CD4-positive, alpha-beta T cell treated with Interleukin-6 for 4 hours (primary cell): ENCODE measurements at regions not wholly inside any gene's neighbourhood (a gene's known extent, or its start where the extent isn't known, plus 50 kb on each side); places are given as distances from the start of the nearest gene placed in this dataset.
"Not testable (repeated sequence)": the region's sequence is repeated elsewhere in the genome, so short reads cannot be mapped to it uniquely, and the experiment has no call there.

Source experiments
- DNase-seq: peaks from one replicate; pipeline ENCODE4 v3.0.0-alpha.2; 2020; ENCODE audit warnings: mixed read lengths

DNA sequence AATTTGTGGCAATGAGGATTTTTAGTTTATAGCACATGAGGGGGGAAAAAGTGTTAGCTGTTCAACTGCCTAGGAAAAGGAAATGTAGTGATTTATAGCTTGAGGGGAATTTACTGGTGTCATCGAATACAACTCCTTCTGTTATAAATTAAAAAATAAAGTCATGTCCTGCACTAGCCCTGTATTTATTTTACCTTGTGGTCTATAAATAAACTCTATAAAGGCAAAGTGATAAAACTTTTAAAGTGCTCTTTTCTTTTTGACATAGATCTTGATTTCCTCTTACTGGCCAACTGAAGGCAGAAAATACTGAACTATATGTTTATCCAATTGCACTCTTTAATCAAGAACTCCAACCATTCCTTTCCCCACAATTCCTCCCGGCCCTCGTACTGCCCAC lies 672.1 kb upstream of the SLIT2 start:
- DNase-seq = no peak

DNA sequence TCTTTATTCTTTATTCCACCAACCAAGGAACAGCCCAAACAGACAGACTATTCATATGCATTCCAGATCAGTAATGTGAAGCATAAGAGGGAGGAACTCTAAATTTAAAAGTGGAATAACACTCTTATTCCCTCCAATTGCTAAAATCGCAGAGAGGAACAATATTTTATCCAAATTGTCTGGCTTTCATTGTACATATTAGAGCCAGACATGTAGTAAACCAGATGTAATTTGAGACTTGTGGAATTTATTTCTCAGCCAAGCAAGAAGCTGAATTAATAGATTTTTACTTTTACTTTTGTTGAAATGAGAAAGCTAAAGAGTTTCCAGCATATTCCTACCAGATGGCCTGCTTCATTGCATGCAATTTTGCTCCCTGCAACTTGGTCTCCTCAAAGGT lies 674.6 kb upstream of the SLIT2 start:
- DNase-seq = no peak

DNA sequence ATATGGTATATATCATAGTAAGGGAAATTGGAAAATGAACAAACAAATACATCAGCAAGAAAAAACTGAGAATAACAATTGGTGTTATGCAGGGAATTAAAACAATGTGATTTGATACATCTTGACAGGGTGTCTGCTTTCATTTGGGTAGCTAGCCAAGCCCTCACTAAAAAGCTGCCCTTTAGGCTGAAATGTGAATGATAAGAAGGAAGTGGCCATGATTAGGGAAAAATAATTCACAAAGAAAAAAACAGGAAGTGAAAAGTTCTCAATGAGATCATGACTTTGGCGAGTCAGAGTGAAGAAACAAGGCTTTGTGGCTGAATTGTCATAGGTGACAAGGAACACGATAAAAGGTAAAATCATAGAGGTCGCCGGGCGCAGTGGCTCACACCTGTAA lies 675.8 kb upstream of the SLIT2 start:
- no peak for DNase-seq

DNA sequence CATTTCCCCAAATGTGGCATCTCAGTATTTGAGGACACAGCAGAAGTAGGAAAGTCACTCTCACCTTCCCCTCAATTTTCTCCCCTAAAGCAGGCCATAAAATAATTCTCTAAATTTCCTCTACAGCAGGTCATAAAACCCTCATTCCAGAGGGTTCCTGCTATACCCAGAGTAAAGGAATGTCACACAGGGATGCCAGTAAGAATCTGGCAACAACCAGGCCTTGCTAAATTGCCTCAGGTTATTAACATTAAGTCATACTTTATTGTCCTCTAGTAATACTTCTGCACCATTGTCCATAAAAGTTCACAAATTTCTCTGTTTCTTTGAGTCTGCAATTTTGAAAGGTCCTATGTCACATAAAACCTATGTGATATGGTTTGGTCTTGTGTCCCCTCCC lies 685.7 kb upstream of the SLIT2 start:
- no peak for DNase-seq

DNA sequence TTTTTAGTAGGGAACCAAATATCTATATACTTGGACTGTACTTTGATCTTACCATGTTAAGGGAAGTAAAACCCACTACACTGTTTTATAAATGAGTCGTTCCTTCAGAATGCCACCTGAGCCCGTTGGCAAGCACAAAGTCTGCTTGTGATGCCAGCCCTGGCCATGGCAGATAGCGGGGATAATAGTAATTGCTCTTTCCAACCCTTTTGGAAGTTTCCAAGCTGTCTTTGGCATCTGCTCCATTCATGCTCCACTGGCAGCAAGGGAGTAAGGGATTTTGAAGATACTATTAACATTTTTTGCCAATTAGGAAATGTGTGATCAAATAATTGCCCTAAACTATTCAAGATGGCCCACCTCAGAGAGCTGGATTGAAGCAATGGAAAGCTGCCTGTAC lies 689.2 kb upstream of the SLIT2 start:
- DNase-seq = no peak

DNA sequence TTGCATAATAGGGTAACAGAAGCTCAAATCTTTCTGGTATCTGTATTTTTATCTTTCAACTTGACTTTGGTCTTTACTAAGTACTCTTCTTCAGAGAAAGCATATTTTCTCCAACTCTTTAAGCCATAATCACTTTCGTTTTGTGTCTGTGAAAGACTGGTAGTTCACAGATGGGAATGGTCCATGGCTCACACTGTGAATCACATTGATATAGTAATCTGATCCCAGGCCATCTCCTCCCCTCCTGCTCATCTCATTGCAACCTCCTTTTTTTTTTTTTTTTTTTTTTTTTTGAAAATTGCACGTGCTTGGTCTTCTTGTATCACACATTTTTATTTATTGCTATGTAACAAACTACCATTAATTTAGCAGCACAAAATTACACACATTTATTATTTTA lies 694.5 kb upstream of the SLIT2 start:
- DNase-seq = no peak

DNA sequence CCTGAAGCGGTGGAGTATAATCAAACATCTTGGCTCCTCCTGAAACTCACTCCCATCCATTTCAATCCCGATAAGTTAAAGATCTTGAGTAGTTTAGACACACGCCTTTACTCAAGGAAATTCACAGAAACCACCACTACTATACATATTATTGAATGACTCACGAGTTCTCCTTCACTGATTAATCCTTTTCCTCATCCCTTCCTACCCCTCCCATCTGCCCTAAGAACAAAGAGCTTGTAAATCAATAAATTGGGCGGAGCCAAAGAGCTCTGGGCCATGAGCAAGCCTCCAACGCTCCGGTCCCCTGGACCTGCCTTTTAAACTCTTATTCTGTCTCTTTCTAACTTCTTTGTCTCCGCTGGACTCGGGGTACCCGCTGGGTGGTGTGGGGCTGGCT lies 695.4 kb upstream of the SLIT2 start:
- not testable (repeated sequence) for DNase-seq

DNA sequence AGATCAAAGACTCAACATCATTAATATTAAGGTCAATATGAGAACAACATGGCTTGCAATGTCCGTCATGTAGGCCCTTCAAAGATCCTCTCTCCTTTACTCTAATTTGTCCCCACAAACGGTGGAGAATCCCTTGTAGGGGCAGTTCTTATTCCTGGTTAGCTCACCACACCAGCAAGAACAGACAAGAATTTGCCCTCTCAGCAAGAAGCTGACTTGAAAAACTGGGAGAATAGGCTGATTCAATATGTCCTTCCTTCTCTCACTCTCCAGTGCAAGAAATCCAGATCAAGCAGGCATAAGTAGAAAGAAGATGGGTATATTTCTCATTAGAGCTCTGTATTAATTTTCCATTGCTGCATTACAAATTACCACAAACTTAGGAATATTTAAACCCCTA lies 704.2 kb upstream of the SLIT2 start:
- no peak for DNase-seq

DNA sequence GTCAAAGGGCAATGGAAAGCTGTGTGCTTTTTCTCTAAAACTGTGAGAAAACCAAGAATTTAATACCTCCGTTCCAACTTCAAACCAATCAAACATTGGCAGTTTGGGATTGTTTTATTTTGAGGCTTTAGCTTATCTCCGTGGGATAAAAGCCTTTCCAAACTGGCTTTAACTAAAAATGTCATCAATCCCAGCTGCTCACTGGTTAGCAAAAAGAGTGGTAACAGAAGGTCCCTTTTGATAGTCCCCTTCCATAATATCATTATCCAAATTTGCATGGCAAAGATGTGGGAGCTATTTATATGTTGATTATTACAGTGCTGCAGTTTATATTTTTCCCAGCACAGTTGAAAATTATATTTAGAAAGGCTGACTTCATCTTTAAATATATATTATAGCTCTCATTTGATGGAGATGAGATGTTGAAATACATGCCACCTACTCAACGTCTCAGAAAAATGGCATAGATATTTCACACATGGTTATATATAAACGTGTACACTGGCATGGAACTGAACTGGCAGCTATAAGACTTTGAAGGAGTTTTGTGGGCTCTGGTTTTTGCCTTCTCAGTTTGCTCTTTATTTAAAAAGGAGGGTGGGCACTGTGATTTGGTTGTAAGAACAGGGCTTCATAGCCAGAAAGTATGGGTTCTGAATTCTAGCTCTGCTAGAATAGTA lies 707.1 kb upstream of the SLIT2 start:
- DNase-seq = no peak

DNA sequence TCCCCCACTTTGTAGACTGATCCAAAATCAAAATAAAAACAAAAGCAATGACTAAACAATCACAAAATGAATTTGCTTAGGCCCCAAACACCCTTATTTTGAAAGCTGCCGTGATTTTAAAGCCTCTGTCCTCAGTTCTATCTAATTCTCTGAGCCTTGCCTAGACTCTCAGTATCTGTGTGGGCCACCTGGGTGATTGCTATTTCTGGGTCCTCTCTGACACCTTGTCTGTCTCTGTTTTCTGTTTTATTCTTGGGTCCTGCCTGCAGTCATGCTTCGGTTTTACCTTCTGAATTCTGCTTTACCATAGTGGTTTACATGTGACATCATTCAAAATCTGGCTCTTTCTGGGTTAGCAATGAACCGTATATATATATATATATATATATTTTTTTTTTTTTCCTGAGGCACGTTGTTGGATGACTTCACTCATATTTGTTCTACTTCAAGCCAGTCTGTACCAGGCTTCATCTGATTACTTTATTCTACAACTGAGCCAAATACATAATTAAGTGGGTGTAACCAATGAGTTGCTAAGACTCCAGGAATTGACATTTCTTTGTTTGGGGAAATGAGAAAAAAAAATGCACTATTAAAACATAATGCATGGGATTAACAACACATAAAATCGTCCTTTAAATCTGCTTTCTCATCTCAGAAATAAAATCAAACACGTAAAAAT lies 710.7 kb upstream of the SLIT2 start:
- no peak for DNase-seq

DNA sequence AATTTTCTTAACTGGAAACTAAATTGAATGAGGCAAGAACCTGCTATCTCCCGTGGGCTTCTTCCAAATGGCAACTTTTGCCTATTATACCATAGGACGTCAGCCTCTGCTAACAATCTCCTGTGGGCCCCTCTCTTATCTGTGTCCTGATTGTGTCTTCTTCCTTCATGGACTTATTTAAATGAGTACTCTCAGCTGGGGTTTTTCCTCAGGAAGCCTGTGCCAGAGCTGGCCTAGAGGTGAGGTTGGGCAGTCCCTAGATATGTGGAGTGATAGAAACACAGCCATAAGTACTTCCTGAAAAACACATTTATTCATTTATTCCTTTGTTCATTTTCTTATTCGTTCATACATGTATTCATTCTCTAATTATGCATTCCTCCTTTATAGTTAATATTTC lies 712.5 kb upstream of the SLIT2 start:
- DNase-seq = no peak

DNA sequence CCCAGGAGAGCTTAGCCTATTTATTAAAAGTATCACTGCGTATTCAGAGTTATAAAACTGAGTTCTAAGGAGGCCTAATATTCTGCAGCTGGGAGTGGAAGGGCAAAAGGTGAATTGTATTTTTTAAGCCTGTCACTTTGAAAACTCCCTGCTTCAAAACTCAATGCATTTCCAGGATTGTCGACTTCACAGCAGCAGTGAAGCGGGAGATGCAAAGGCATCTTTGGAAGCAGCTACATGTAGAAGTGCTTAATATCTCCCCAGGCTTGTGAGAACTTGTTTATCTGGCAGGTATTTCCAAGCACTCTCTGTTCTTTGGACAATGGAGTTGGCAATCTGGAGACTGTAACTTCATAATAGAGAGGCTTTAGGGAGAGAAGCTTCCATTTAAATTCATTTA lies 717.5 kb upstream of the SLIT2 start:
- DNase-seq = no peak

DNA sequence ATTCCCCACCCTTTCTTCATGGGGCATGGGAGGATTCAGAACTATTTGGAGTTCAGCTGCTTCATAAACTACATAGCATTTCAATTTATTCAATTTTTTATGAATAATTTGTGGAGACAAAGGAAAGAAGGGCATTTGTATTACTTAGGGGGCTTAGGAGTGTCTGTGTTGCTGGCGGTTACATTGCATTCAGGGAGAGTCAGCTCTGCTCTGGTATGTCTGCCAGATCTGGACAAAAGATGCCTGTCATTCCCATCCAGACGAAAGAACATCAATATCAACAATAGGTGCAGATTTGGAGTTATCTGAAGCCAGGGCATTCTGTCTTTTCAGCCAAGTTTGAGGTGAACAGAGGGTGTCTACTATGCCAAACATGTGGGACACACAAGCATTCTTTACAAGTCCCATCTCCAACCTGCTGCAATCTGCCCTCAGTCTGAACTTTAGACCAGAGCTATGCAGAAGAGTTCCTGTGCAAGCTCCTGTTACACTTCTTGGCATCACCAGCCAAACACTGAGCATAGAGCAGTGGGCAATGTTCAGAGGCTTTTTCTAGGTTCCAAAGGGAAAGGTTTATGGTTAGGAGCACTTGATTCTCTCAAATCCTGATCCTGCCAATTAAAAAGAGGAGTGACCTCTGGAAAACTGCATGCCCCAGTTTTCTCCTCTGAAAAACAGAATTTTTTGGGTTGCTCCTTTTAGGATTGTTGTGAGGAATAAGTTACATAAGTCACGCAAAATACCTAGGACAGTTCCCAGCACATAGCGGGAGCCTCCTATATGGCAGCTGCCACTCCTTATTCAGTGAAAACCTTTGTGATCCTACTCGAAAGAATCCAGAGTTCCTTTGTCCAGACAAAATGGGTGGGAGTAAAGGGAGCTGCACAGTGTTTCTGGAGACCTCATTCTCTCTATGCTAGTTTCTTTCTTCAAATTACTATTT lies 719.5 kb upstream of the SLIT2 start:
- no peak for DNase-seq

DNA sequence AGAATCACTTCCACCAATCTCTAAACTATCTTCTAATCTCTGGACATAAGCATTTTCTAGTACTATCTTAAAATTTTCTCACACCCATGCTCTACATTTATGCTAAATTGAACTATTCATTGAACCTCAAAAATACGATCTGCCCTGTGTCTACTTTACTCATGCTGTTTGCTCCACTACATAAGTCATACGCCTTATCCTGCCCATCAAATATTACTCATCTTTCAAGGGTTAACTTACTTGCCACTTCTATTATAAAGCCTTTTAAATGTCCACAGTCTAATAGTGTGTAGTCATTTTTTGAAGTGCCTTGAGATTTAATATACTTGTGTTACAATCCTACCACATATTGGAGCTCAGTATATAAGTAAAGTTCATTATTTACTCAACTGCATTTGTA lies 727.7 kb upstream of the SLIT2 start:
- no peak for DNase-seq

DNA sequence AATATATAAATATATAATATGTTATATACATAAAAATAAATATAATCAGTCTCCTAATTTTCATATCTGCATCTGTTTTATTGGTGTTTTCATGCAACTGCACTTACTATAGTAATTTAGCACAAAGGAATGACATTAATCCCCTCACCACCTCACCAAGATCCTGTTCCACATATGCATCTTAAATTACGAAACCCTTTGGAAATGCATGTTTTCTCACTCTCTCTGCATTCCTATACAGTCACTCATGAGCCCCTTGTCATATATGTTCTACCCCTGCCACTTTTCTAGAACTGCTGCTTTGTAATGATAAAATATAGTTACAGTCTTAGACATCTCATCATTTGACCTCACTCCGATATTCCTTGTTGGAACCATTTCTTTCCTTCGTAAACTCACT lies 728.7 kb upstream of the SLIT2 start:
- DNase-seq = no peak

DNA sequence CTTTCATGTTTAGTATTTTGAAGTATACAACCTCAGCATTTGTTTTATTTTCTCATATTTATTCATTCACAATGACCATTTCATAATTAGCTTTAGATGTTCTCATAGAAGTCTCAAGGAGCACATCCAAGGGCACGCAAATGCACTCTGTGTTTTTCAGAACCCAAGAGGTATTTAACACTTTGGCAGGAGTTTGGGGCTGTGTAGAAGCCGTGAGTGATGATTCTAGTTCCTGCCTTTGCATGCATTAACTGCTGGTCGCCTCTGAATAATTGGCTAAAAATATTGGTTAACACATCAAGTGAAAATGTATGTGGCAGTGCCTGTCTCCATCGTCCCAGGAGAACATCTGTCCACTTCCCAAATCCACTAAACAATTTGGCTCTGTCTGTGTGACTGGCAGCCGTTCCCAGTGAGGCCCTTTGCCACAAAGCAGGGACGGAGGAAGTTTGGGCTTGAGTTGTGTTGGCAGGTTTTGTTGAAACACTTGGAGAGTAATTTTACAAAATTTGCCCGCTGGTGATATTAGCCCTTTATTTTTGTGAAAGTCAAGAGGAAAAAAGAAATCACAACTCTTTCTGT lies 730.7 kb upstream of the SLIT2 start:
- no peak for DNase-seq

DNA sequence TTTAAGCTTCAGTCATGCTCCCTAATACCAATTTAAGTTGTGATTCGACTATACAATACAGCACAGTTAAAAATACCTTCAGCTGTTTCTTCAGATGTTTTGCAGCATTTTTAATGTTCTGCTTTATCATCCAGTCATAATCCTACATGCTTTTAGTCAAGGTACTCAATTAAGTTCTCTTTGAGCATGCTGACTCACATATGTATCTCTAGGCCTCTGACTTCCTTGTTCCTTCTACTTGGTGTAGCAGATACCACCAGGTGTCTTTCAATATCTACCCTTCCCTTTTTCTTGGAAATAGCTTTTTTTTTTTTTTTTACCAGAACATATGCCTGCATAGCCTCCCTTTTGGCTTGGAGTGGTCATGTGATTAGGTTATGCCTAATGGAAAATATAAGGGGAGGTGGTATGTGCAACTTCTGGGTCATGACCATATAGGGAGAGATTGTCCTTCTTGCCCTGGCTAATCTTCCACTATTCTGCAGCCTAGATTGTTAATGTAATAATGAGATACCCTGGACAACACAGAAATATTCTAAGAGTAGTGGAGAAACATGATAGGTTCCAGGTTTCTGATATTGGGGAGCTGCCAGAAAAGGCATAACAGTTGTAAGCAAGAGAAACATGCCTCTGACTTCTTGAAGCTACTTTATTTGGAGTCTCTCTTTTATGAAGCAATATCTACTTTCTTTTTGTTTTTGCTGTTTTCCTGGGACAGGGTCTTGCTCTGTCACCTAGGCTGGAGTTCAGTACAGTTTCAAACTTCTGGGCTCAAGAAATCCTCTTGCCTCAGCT lies 737.2 kb upstream of the SLIT2 start:
- no peak for DNase-seq

DNA sequence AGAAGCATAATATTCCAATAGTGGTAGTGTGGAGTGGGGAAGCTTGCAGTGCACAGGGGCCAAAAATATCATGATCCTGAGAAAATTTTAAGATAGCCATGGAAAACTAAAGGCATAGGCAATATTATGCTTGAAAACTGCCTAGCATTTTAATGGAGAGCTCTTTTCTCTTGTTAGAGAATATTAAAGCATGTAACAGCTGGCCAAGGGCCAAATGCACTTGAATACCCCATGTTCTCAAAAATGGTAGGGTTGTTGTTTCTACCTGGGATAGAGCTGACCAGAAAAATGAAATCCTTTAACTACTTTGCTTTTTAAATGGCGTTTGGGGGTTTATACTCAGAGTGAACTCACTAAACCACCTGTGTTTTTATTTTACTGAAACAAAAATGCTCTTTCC lies 739.6 kb upstream of the SLIT2 start:
- DNase-seq = no peak

DNA sequence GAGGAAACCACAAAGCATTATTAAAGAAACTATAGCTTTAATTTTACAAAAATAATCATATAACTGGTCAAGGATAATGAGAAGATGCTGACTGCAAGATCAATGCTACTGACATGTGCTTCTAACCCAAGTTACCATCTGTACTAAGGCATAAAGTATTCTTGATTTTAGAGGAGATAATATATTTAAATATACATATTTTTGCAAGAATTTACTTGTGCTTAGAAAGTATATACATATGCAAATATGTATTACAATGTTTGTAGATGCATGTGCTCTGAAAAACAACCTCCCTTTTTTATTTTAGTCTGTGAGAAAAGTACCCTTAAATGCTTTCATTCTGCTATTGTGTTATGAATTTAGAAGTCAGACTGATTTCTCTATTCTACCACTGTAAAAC lies 740.7 kb upstream of the SLIT2 start:
- no peak for DNase-seq

DNA sequence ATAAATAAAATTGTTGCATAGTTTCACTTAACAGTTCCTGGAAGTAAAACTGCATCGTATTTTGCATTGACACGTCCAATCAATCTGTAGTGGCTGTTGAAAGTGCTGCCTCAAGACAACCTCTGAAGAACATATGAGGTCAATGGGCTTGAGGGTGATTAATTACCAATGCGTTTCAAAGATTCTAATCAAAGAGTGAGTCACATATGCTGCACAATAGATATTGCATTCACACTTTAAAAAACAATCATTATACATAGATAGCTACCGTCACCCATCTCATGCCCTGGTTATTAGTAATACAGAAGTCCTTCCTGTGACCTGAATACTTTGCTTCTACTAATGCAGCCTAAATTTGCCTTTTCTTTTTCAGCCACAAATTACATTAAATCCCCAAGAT lies 743.3 kb upstream of the SLIT2 start:
- DNase-seq = no peak

DNA sequence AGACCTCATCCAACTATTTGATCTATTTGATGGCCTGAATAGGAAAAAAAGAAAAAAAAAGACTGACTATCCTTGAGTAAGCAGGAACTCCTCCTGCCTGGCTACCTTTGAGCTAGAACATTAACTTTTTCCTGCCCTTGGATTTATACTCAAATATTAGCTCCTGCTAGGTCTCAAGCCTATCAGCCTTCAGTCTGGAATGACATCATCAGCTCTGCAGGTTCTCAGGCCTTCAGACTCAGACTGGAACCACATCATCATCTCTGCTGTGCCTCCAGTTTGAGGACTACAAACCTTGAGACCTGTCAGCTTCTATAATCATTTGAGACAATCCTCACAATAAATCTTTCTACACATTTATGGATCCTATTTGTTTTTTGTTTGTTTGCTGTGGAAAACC lies 754.0 kb upstream of the SLIT2 start:
- DNase-seq = no peak

DNA sequence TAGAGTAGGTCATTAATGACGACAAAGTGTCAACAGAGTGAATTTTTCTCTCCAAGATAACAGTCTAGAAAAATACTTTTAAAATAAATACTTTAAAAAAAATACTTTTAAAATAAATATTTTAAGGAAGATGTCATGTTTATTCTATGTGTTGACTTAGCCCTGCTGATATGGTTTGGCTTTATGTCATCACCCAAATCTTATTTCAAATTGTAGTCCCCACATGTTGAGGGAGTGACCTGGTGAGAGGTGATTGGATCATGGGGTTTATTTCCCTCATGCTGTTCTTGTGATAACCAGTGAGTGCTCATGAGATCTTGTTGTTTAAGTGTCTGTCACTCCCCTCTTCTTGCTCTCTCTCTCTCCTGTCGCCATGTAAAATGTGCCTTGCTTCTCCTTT lies 754.9 kb upstream of the SLIT2 start:
- DNase-seq = no peak

DNA sequence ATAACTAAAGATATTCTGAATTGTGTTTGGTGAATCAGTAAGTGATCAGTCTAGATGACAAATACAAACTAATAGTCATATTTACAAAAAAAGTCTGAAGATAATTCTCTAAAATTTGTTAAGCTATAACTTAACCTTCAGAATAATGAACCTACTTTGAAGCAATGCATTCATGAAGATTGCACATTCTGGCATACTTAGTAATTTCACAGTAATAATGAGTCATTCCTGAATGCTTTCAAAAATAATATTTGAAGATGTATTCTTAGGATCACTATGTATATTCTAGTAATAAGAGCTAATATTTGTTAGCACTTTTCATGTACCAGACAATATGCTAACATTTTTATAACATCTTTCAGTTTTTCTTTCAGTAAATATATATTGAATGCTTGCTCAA lies 756.7 kb upstream of the SLIT2 start:
- no peak for DNase-seq
